Activated naive CD4-positive, alpha-beta T cell treated with anti-CD3 and anti-CD28 coated beads, Interleukin-2, amount 10 ng/mL, durations not matched to agents 7 days and 5 days (primary cell): ENCODE measurements at regions not wholly inside any gene's neighbourhood (a gene's known extent, or its start where the extent isn't known, plus 50 kb on each side); places are given as distances from the start of the nearest gene placed in this dataset.
"Not testable (repeated sequence)": the region's sequence is repeated elsewhere in the genome, so short reads cannot be mapped to it uniquely, and the experiment has no call there.

Source experiments
- CTCF ChIA-PET: fragments of 350-600 bp; sonication (Branson Sonifier 250); formaldehyde crosslinking; loops from one replicate; lab custom pipeline; 2021; ENCODE audit warnings: antibody characterized with exemption; lab: Charles Lee
- DNase-seq: peaks from one replicate; pipeline ENCODE4 v3.0.0-alpha.2; 2020
- H3K27ac Mint-ChIP-seq: one replicate; pipeline ENCODE4 v1.8.0; 2021; ENCODE audit warnings: mild to moderate bottlenecking, moderate library complexity, mixed read lengths
- H3K27me3 Mint-ChIP-seq: one replicate; pipeline ENCODE4 v1.8.0; 2021; ENCODE audit warnings: mild to moderate bottlenecking, mixed read lengths
- H3K36me3 Mint-ChIP-seq: one replicate; pipeline ENCODE4 v1.8.0; 2021; ENCODE audit warnings: mixed read lengths
- H3K4me1 Mint-ChIP-seq: one replicate; pipeline ENCODE4 v1.8.0; 2021; ENCODE audit warnings: mixed read lengths
- H3K4me3 Mint-ChIP-seq: one replicate; pipeline ENCODE4 v1.8.0; 2021; ENCODE audit warnings: mild to moderate bottlenecking, moderate library complexity, mixed read lengths
- H3K9me3 Mint-ChIP-seq: one replicate; pipeline ENCODE4 v1.8.0; 2021; ENCODE audit warnings: mixed read lengths

- no peak overlapping the region for H3K27ac Mint-ChIP-seq
- CTCF ChIA-PET: no interaction called here
- no peaks in the 10 kb centered on the region for H3K36me3 Mint-ChIP-seq
- H3K4me3 Mint-ChIP-seq: no peak overlapping the region
- no peaks in the 10 kb centered on the region for H3K27me3 Mint-ChIP-seq
- peaks cover 14% of the 10 kb centered on the region for H3K9me3 Mint-ChIP-seq
- DNase-seq: no peak
- no peaks in the 10 kb centered on the region for H3K4me1 Mint-ChIP-seq
Measured at GRCh38 chr4:62619971-62620370, 1419.8 kb downstream of the ADGRL3 start.

- no peak for DNase-seq
- no peaks in the 10 kb centered on the region for H3K27me3 Mint-ChIP-seq
- H3K4me1 Mint-ChIP-seq: no peaks in the 10 kb centered on the region
- no peak overlapping the region for H3K27ac Mint-ChIP-seq
- no peak overlapping the region for H3K4me3 Mint-ChIP-seq
- CTCF ChIA-PET: interaction anchor here (0.6 kb wide), 1 partner anchor 737 kb away, joined by 3 read pairs; no protein-coding TSS in a partner anchor
- no peaks in the 10 kb centered on the region for H3K36me3 Mint-ChIP-seq
- peaks cover 14% of the 10 kb centered on the region for H3K9me3 Mint-ChIP-seq
Measured at GRCh38 chr4:62618042-62618441, 1417.9 kb downstream of the ADGRL3 start.

DNA sequence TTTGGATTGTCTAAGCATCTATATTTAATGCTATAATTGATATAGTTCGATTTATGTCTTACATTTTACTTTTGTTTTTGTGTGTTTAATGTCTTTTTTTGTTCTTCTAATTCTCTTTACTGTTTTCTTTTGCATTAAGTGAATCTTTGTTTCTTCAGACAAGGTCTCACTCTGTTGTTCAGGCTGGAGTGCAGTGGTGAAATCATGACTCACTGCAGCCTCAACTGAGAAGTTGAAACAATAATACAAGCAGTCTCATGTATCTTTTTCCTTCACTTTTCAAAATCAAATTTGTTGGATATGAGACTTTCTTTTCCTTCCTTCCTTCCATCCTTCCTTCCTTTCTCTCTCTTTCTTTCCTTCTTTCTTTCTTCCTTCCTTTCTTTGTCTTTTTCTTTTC, 1401.6 kb downstream of the ADGRL3 start:
- CTCF ChIA-PET: no interaction called here
- no peak overlapping the region for H3K27ac Mint-ChIP-seq
- H3K27me3 Mint-ChIP-seq: no peaks in the 10 kb centered on the region
- no peak for DNase-seq
- H3K4me1 Mint-ChIP-seq: no peaks in the 10 kb centered on the region
- no peak overlapping the region for H3K4me3 Mint-ChIP-seq
- H3K36me3 Mint-ChIP-seq: no peaks in the 10 kb centered on the region
- no peaks in the 10 kb centered on the region for H3K9me3 Mint-ChIP-seq

DNA sequence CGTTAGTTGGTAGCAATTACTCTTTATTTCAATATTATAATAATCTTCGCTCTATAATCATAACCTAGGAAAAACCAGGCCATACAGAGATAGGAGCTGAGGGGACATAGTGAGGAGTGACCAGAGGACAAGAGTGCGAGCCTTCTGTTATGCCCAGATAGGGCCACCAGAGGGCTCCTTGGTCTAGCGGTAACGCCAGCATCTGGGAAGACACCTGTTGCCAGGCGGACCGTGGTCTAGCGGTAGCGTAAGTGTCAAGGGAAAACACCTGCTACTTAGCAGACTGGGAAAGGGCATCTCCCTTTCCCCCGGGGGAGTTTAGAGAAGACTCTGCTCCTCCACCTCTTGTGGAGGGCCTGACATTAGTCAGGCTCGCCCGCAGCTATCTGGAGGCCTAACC, 1395.1 kb downstream of the ADGRL3 start:
- H3K4me3 Mint-ChIP-seq, H3K9me3 Mint-ChIP-seq, H3K27ac Mint-ChIP-seq, H3K4me1 Mint-ChIP-seq, H3K36me3 Mint-ChIP-seq, H3K27me3 Mint-ChIP-seq, CTCF ChIA-PET, DNase-seq: not testable (repeated sequence)

DNA sequence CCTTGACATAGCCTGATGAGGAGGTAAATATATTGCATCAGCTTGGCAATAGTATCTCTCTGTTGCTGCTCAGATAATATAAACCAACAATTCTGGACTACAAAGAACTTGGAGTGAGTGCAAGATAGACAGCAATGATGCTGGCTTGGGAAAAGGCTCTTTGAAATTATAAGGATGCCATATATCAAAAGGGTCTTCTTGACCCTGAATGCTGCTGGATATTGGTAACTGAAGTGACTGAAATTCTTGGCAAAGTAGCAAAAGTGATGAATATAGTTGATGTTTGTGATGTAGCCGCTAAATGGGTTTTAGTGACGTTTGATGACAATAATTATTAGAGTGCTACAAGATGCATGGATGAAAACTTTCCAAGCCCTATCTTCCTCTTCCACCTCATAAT, 1391.6 kb downstream of the ADGRL3 start:
- no peaks in the 10 kb centered on the region for H3K27me3 Mint-ChIP-seq
- CTCF ChIA-PET: no interaction called here
- H3K27ac Mint-ChIP-seq: no peak overlapping the region
- H3K9me3 Mint-ChIP-seq: peaks cover 11% of the 10 kb centered on the region
- no peak overlapping the region for H3K4me3 Mint-ChIP-seq
- no peaks in the 10 kb centered on the region for H3K36me3 Mint-ChIP-seq
- DNase-seq: no peak
- H3K4me1 Mint-ChIP-seq: no peaks in the 10 kb centered on the region

GRCh38 chr4:62588671-62589070, 1388.5 kb downstream of the ADGRL3 start:
- Mint-ChIP-seq H3K4me3 (no peak overlapping the region), H3K27me3 (no peaks in the 10 kb centered on the region), H3K27ac (no peak overlapping the region), H3K9me3 (peaks cover 8% of the 10 kb centered on the region), H3K36me3 (no peaks in the 10 kb centered on the region), H3K4me1 (no peaks in the 10 kb centered on the region)
- no peak for DNase-seq
- CTCF ChIA-PET: no interaction called here

GRCh38 chr4:62571494-62571893, 1371.4 kb downstream of the ADGRL3 start:
- Mint-ChIP-seq H3K36me3 (no peaks in the 10 kb centered on the region), H3K4me1 (no peaks in the 10 kb centered on the region), H3K4me3 (no peak overlapping the region), H3K27me3 (no peaks in the 10 kb centered on the region), H3K9me3 (peaks cover 17% of the 10 kb centered on the region), H3K27ac (no peak overlapping the region)
- CTCF ChIA-PET: no interaction called here
- no peak for DNase-seq

GRCh38 chr4:62560858-62561257, 1360.7 kb downstream of the ADGRL3 start:
- peaks cover 7% of the 10 kb centered on the region for H3K9me3 Mint-ChIP-seq
- CTCF ChIA-PET: no interaction called here
- H3K27ac Mint-ChIP-seq: no peak overlapping the region
- no peak overlapping the region for H3K4me3 Mint-ChIP-seq
- DNase-seq: no peak
- H3K4me1 Mint-ChIP-seq: no peaks in the 10 kb centered on the region
- no peaks in the 10 kb centered on the region for H3K36me3 Mint-ChIP-seq
- no peaks in the 10 kb centered on the region for H3K27me3 Mint-ChIP-seq

DNA sequence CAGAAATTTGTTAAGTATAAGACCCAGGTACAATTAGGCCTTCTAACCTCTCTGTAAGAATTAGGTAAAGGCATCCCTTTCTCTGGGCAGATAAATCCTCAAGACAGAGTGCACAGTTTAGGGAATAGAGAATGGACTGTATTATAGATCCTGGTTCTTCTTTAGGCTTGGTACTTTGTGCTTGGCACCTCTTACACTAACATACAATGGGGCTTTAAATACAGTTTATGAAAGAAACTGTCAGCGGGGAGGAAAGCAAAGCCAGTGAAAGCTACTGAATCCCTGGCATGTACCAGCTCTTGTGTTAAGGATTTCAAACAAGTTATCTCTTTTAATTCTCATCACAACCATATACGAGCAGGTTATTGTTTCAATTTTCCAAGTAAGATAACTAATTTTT, 1350.0 kb downstream of the ADGRL3 start:
- CTCF ChIA-PET: no interaction called here
- no peaks in the 10 kb centered on the region for H3K36me3 Mint-ChIP-seq
- peaks cover 7% of the 10 kb centered on the region for H3K9me3 Mint-ChIP-seq
- H3K4me1 Mint-ChIP-seq: no peaks in the 10 kb centered on the region
- no peak overlapping the region for H3K4me3 Mint-ChIP-seq
- no peak overlapping the region for H3K27ac Mint-ChIP-seq
- no peaks in the 10 kb centered on the region for H3K27me3 Mint-ChIP-seq
- no peak for DNase-seq

- Mint-ChIP-seq H3K4me1 (no peaks in the 10 kb centered on the region), H3K27ac (no peak overlapping the region), H3K27me3 (no peaks in the 10 kb centered on the region), H3K9me3 (peaks cover 6% of the 10 kb centered on the region), H3K36me3 (no peaks in the 10 kb centered on the region), H3K4me3 (no peak overlapping the region)
- CTCF ChIA-PET: no interaction called here
- no peak for DNase-seq
Measured at GRCh38 chr4:62549601-62550000, 1349.5 kb downstream of the ADGRL3 start.

- Mint-ChIP-seq H3K36me3 (no peaks in the 10 kb centered on the region), H3K9me3 (peaks cover 6% of the 10 kb centered on the region), H3K27me3 (no peaks in the 10 kb centered on the region), H3K27ac (no peak overlapping the region), H3K4me1 (no peaks in the 10 kb centered on the region), H3K4me3 (no peak overlapping the region)
- no peak for DNase-seq
- CTCF ChIA-PET: no interaction called here
Measured at GRCh38 chr4:62548765-62549164, 1348.6 kb downstream of the ADGRL3 start.

GRCh38 chr4:62548108-62548524, 1348.0 kb downstream of the ADGRL3 start:
- Mint-ChIP-seq H3K27me3 (no peaks in the 10 kb centered on the region), H3K4me1 (no peaks in the 10 kb centered on the region), H3K9me3 (peaks cover 4% of the 10 kb centered on the region), H3K27ac (no peak overlapping the region), H3K36me3 (no peaks in the 10 kb centered on the region), H3K4me3 (no peak overlapping the region)
- no peak for DNase-seq
- CTCF ChIA-PET: no interaction called here

DNA sequence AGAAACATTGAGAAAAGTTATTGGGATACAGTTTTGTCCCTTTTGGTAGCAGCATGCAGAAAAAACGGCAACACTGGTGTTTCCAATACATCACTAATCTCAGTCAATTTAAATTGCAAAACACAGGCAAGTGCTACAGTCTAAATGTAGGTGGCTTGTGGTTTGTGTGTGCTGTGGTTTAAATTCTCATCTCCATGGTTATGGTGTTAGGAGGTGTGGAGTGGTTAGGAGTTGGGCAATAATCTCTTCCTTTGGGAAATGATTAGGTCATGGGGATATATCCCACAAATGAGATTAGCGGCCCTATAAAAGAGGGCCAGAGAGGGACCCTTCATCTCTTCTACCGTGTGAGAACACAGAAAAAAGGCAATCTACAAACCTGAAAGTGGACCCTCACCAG, 1344.3 kb downstream of the ADGRL3 start:
- peaks cover 5% of the 10 kb centered on the region for H3K9me3 Mint-ChIP-seq
- H3K4me3 Mint-ChIP-seq: no peak overlapping the region
- CTCF ChIA-PET: no interaction called here
- H3K4me1 Mint-ChIP-seq: no peaks in the 10 kb centered on the region
- H3K27me3 Mint-ChIP-seq: no peaks in the 10 kb centered on the region
- H3K36me3 Mint-ChIP-seq: no peaks in the 10 kb centered on the region
- DNase-seq: no peak
- no peak overlapping the region for H3K27ac Mint-ChIP-seq

GRCh38 chr4:62543002-62543401, 1342.9 kb downstream of the ADGRL3 start:
- Mint-ChIP-seq H3K4me3 (no peak overlapping the region), H3K27me3 (no peaks in the 10 kb centered on the region), H3K9me3 (peaks cover 2% of the 10 kb centered on the region), H3K4me1 (no peaks in the 10 kb centered on the region), H3K27ac (no peak overlapping the region), H3K36me3 (no peaks in the 10 kb centered on the region)
- CTCF ChIA-PET: no interaction called here
- no peak for DNase-seq

GRCh38 chr4:62533573-62533972, 1333.4 kb downstream of the ADGRL3 start:
- Mint-ChIP-seq H3K36me3 (no peaks in the 10 kb centered on the region), H3K27ac (no peak overlapping the region), H3K4me3 (no peak overlapping the region), H3K27me3 (no peaks in the 10 kb centered on the region), H3K9me3 (peaks cover 11% of the 10 kb centered on the region), H3K4me1 (no peaks in the 10 kb centered on the region)
- CTCF ChIA-PET: no interaction called here
- no peak for DNase-seq

- H3K36me3 Mint-ChIP-seq: no peaks in the 10 kb centered on the region
- H3K4me1 Mint-ChIP-seq: no peaks in the 10 kb centered on the region
- H3K27ac Mint-ChIP-seq: no peak overlapping the region
- no peak for DNase-seq
- no peaks in the 10 kb centered on the region for H3K27me3 Mint-ChIP-seq
- H3K9me3 Mint-ChIP-seq: peaks cover 11% of the 10 kb centered on the region
- H3K4me3 Mint-ChIP-seq: no peak overlapping the region
- CTCF ChIA-PET: no interaction called here
Measured at GRCh38 chr4:62531731-62532130, 1331.6 kb downstream of the ADGRL3 start.
